Activated CD4-positive, alpha-beta T cell treated with anti-CD3 and anti-CD28 coated beads, Interleukin-2, amount 50 U/mL, for 16 hours (primary cell): ENCODE measurements at regions not wholly inside any gene's neighbourhood (a gene's known extent, or its start where the extent isn't known, plus 50 kb on each side); places are given as distances from the start of the nearest gene placed in this dataset.
"Not testable (repeated sequence)": the region's sequence is repeated elsewhere in the genome, so short reads cannot be mapped to it uniquely, and the experiment has no call there.

Experiments
- DNase-seq: peaks from one replicate; pipeline ENCODE4 v3.0.0-alpha.2; 2020

GRCh38 chr2:228387776-228388175 lies 206.3 kb upstream of the SPHKAP start:
- DNase-seq: no peak

GRCh38 chr2:228378696-228379425 lies 197.4 kb upstream of the SPHKAP start:
- no peak for DNase-seq

- DNase-seq: no peak
These were observed 196.7 kb upstream of the SPHKAP start for GRCh38 chr2:228378233-228378632.

- DNase-seq: no peak
These were observed 196.0 kb upstream of the SPHKAP start for GRCh38 chr2:228377533-228377932.

- DNase-seq: no peak
These were observed 193.3 kb upstream of the SPHKAP start for GRCh38 chr2:228374741-228375140.

- DNase-seq: no peak
These were observed 191.7 kb upstream of the SPHKAP start for GRCh38 chr2:228373191-228373590.

- no peak for DNase-seq
These were observed 190.7 kb upstream of the SPHKAP start for GRCh38 chr2:228372212-228372611.

GRCh38 chr2:228369400-228370031 lies 188.0 kb upstream of the SPHKAP start:
- no peak for DNase-seq

- no peak for DNase-seq
These were observed 185.9 kb upstream of the SPHKAP start for GRCh38 chr2:228367356-228367755.

- DNase-seq: no peak
These were observed 178.0 kb upstream of the SPHKAP start for GRCh38 chr2:228359473-228359872.

GRCh38 chr2:228355897-228356296 lies 174.4 kb upstream of the SPHKAP start:
- no peak for DNase-seq

- not testable (repeated sequence) for DNase-seq
These were observed 171.5 kb upstream of the SPHKAP start for GRCh38 chr2:228352980-228353379.

- DNase-seq: no peak
These were observed 170.6 kb upstream of the SPHKAP start for GRCh38 chr2:228352048-228352447.

GRCh38 chr2:228348516-228349064 lies 167.1 kb upstream of the SPHKAP start:
- DNase-seq: no peak

- DNase-seq: no peak
These were observed 163.0 kb upstream of the SPHKAP start for GRCh38 chr2:228344531-228344930.

GRCh38 chr2:228339525-228339924 lies 158.0 kb upstream of the SPHKAP start:
- no peak for DNase-seq

GRCh38 chr2:228334180-228334579 lies 152.7 kb upstream of the SPHKAP start:
- no peak for DNase-seq

GRCh38 chr2:228329282-228329681 lies 147.8 kb upstream of the SPHKAP start:
- no peak for DNase-seq

- DNase-seq: no peak
These were observed 139.5 kb upstream of the SPHKAP start for GRCh38 chr2:228321015-228321414.

- no peak for DNase-seq
These were observed 136.7 kb upstream of the SPHKAP start for GRCh38 chr2:228318218-228318617.

GRCh38 chr2:228312172-228312571 lies 130.7 kb upstream of the SPHKAP start:
- DNase-seq: no peak

GRCh38 chr2:228303960-228304359 lies 122.5 kb upstream of the SPHKAP start:
- no peak for DNase-seq

- no peak for DNase-seq
These were observed 102.1 kb upstream of the SPHKAP start for GRCh38 chr2:228283491-228284171.

- DNase-seq: no peak
These were observed 100.9 kb upstream of the SPHKAP start for GRCh38 chr2:228282376-228282775.
